ENCODE measurements at regions not wholly inside any gene's neighbourhood (a gene's known extent, or its start where the extent isn't known, plus 50 kb on each side); places are given as distances from the start of the nearest gene placed in this dataset.

GRCh38 chr19:29303069-29303718 is 90.2 kb upstream of the UQCRFS1 start:
- H3K18ac ChIP-seq (ENCODE audit: low read length) = no peak overlapping the region

DNA sequence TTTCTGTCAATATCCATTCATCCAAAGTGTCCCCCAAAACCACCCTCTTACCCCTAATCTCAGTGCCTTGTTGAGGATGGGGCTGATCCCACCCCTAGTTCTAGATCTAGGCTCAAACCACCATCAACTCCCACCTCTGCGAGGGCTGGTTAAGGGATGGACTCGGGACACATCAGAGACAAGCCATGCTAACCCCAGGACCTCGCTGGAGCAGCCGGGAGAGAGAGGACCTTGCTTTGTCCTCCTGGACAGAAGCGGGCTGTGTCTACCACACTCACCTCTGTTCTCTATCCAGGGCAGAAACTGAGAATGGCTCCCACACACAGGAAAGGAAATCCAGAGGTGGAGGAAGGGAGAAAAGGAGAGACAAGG is 90.8 kb upstream of the UQCRFS1 start:
- Histone ChIP-seq H3K79me1 (ENCODE audit: low read depth, low read length) (no peaks in the 10 kb centered on the region), H2BK120ac (ENCODE audit: low read depth, low read length) (no peak overlapping the region), H3K27me3 (ENCODE audit: control insufficient read depth in 3 of 3, insufficient read depth in 3 of 3, low read depth in 1 of 3, low read length in 3 of 3) (peaks cover 0 to 4% (median 3%) of the 10 kb centered on the region in 3 experiments), H3K4me2 (ENCODE audit: insufficient read depth, low read length, poor library complexity, severe bottlenecking) (no peak overlapping the region), H2BK15ac (ENCODE audit: low read length) (no peak overlapping the region), H2BK5ac (ENCODE audit: low read length) (no peak overlapping the region), H3K4me3 (ENCODE audit: low read length in 2 of 2) (no peak overlapping the region), H3K14ac (ENCODE audit: low read length) (no peak overlapping the region), H2AK5ac (ENCODE audit: low read depth, low read length) (no peak overlapping the region), H4K91ac (ENCODE audit: low read depth, low read length, poor library complexity) (no peak overlapping the region), H3K4ac (ENCODE audit: low read length) (no peak overlapping the region), H3K9me3 (replicated peaks in 1 of 2; ENCODE audit: control insufficient read depth in 2 of 2, insufficient read depth in 1 of 2, low read depth in 1 of 2, low read length in 2 of 2) (no peaks in the 10 kb centered on the region), H3K27ac (replicated peaks; ENCODE audit: low read length) (no peak overlapping the region), H3K23ac (ENCODE audit: low read depth, low read length, poor library complexity) (peak overlapping the region; percentile 18), H4K8ac (ENCODE audit: low read depth, low read length) (no peak overlapping the region), H2AFZ (ENCODE audit: low read length) (no peak overlapping the region), H3K18ac (ENCODE audit: low read length) (no peak overlapping the region), H3K36me3 (replicated peaks in 1 of 2; ENCODE audit: control insufficient read depth in 2 of 2, insufficient read depth in 2 of 2, low read length in 2 of 2) (no peaks in the 10 kb centered on the region), H2BK12ac (ENCODE audit: low read length) (no peak overlapping the region), H3K4me1 (ENCODE audit: control insufficient read depth in 2 of 2, insufficient read depth in 1 of 2, low read depth in 1 of 2, low read length in 2 of 2) (no peaks in the 10 kb centered on the region), H3K9ac (ENCODE audit: low read depth, low read length, poor library complexity) (no peak overlapping the region)
- DNase-seq (ENCODE audit: low spot score) = no peak
- no CpG with 5 or more reads among the region's 5 CpGs for WGBS, 2 donors (ENCODE audit: extremely low coverage in 2 of 2, insufficient read length in 2 of 2, insufficient replicate concordance in 1 of 2)

More at GRCh38 chr19:29303069-29303718, 90.2 kb upstream of the UQCRFS1 start:
- Histone ChIP-seq H3K79me1 (ENCODE audit: low read depth, low read length) (no peaks in the 10 kb centered on the region), H2BK15ac (ENCODE audit: low read length) (no peak overlapping the region), H2BK5ac (ENCODE audit: low read length) (no peak overlapping the region), H3K23ac (ENCODE audit: low read depth, low read length, poor library complexity) (peak overlapping the region; percentile 18), H4K91ac (ENCODE audit: low read depth, low read length, poor library complexity) (no peak overlapping the region), H3K27ac (replicated peaks; ENCODE audit: low read length) (no peak overlapping the region), H2BK12ac (ENCODE audit: low read length) (no peak overlapping the region), H2AK5ac (ENCODE audit: low read depth, low read length) (no peak overlapping the region), H3K9me3 (replicated peaks in 1 of 2; ENCODE audit: control insufficient read depth in 2 of 2, insufficient read depth in 1 of 2, low read depth in 1 of 2, low read length in 2 of 2) (no peaks in the 10 kb centered on the region), H2AFZ (ENCODE audit: low read length) (no peak overlapping the region), H3K4me1 (ENCODE audit: control insufficient read depth in 2 of 2, insufficient read depth in 1 of 2, low read depth in 1 of 2, low read length in 2 of 2) (no peaks in the 10 kb centered on the region), H3K14ac (ENCODE audit: low read length) (no peak overlapping the region), H3K9ac (ENCODE audit: low read depth, low read length, poor library complexity) (no peak overlapping the region), H3K36me3 (replicated peaks in 1 of 2; ENCODE audit: control insufficient read depth in 2 of 2, insufficient read depth in 2 of 2, low read length in 2 of 2) (no peaks in the 10 kb centered on the region), H3K4me2 (ENCODE audit: insufficient read depth, low read length, poor library complexity, severe bottlenecking) (no peak overlapping the region), H3K27me3 (ENCODE audit: control insufficient read depth in 3 of 3, insufficient read depth in 3 of 3, low read depth in 1 of 3, low read length in 3 of 3) (peaks cover 0 to 2% (median 0%) of the 10 kb centered on the region in 3 experiments), H2BK120ac (ENCODE audit: low read depth, low read length) (no peak overlapping the region), H4K8ac (ENCODE audit: low read depth, low read length) (no peak overlapping the region), H3K4me3 (ENCODE audit: low read length in 2 of 2) (no peak overlapping the region), H3K4ac (ENCODE audit: low read length) (no peak overlapping the region)
- DNase-seq (ENCODE audit: low spot score) = no peak
- WGBS, 2 donors (ENCODE audit: extremely low coverage in 2 of 2, insufficient read length in 2 of 2, insufficient replicate concordance in 1 of 2) = no CpG with 5 or more reads among the region's 11 CpGs

DNA sequence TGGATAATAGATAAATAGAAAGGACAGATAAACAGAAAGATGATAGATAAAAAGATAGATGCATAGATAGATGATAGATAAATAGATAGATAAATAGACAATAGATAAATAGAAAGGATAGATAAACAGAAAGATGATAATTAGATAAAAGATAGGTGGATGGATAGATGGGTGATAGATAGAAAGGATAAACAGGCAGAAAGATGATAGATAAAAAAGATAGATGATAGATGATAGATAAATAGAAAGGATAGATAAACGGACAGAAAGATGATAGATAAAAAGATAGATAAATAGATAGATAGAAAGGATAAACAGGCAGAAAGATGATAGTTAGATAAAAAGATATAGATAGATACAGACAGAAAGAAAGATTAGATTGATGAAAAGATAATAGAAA is 92.3 kb upstream of the UQCRFS1 start:
- H3K9ac ChIP-seq (ENCODE audit: low read depth, low read length, poor library complexity) = no peak overlapping the region
- H3K36me3 ChIP-seq (replicated peaks in 1 of 2; ENCODE audit: control insufficient read depth in 2 of 2, insufficient read depth in 2 of 2, low read length in 2 of 2) = no peaks in the 10 kb centered on the region
- H2BK120ac ChIP-seq (ENCODE audit: low read depth, low read length) = no peak overlapping the region
- H3K4me2 ChIP-seq (ENCODE audit: insufficient read depth, low read length, poor library complexity, severe bottlenecking) = no peak overlapping the region
- H3K79me1 ChIP-seq (ENCODE audit: low read depth, low read length) = no peaks in the 10 kb centered on the region
- H2BK15ac ChIP-seq (ENCODE audit: low read length) = no peak overlapping the region
- no peak overlapping the region for H4K91ac ChIP-seq (ENCODE audit: low read depth, low read length, poor library complexity)
- no peak overlapping the region for H3K18ac ChIP-seq (ENCODE audit: low read length)
- no peak overlapping the region for H3K23ac ChIP-seq (ENCODE audit: low read depth, low read length, poor library complexity)
- no peak for DNase-seq (ENCODE audit: low spot score)
- H2BK12ac ChIP-seq (ENCODE audit: low read length) = no peak overlapping the region
- H3K4me1 ChIP-seq (ENCODE audit: control insufficient read depth in 2 of 2, insufficient read depth in 1 of 2, low read depth in 1 of 2, low read length in 2 of 2) = peaks cover 0 to 3% of the 10 kb centered on the region in 2 donors
- H4K8ac ChIP-seq (ENCODE audit: low read depth, low read length) = no peak overlapping the region
- H2BK5ac ChIP-seq (ENCODE audit: low read length) = no peak overlapping the region
- H2AK5ac ChIP-seq (ENCODE audit: low read depth, low read length) = no peak overlapping the region
- 100% methylated on average over 1 of the region's 1 CpG for WGBS, 2 donors (ENCODE audit: extremely low coverage in 2 of 2, insufficient read length in 2 of 2, insufficient replicate concordance in 1 of 2)
- no peak overlapping the region for H3K4ac ChIP-seq (ENCODE audit: low read length)
- H2AFZ ChIP-seq (ENCODE audit: low read length) = no peak overlapping the region
- no peak overlapping the region for H3K27ac ChIP-seq (replicated peaks; ENCODE audit: low read length)
- H3K27me3 ChIP-seq (ENCODE audit: control insufficient read depth in 3 of 3, insufficient read depth in 3 of 3, low read depth in 1 of 3, low read length in 3 of 3) = peaks cover 0 to 19% (median 8%) of the 10 kb centered on the region in 3 experiments
- H3K9me3 ChIP-seq (replicated peaks in 1 of 2; ENCODE audit: control insufficient read depth in 2 of 2, insufficient read depth in 1 of 2, low read depth in 1 of 2, low read length in 2 of 2) = no peaks in the 10 kb centered on the region
- H3K4me3 ChIP-seq (ENCODE audit: low read length in 2 of 2) = no peak overlapping the region
- no peak overlapping the region for H3K14ac ChIP-seq (ENCODE audit: low read length)

DNA sequence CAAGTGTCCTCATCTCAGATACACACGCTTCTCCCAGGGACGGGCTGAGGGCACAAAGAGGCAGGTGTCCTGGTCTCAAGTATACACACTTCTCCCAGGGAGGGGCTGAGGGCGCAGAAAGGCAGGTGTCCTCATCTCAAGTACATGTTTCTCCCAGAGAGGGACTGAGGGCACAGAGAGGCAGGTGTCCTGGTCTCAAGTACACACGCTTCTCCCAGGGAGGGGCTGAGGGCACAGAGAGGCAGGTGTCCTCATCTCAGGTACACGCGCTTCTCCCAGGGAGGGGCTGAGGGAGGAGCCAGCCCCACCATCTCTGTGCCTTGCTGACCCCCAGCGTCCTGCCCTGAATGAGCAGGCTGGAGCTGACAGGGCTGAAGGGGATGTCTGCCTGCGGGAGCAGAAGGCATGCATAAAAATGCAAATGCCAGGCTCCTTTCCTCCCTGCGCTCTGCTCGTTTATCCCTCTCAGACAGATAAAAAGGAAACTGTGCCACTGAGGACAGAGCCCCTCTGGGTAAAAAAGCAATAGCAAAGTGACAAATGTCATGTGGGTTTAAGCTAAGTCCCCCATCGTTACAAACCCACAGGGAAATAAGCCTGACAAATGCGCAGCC is 96.1 kb upstream of the UQCRFS1 start:
- Histone ChIP-seq H4K91ac (ENCODE audit: low read depth, low read length, poor library complexity) (no peak overlapping the region), H3K9me3 (replicated peaks in 1 of 2; ENCODE audit: control insufficient read depth in 2 of 2, insufficient read depth in 1 of 2, low read depth in 1 of 2, low read length in 2 of 2) (no peaks in the 10 kb centered on the region), H3K4ac (ENCODE audit: low read length) (no peak overlapping the region), H3K27me3 (ENCODE audit: control insufficient read depth in 3 of 3, insufficient read depth in 3 of 3, low read depth in 1 of 3, low read length in 3 of 3) (peaks cover 0 to 51% (median 8%) of the 10 kb centered on the region in 3 experiments), H2AFZ (ENCODE audit: low read length) (no peak overlapping the region), H3K9ac (ENCODE audit: low read depth, low read length, poor library complexity) (no peak overlapping the region), H2BK12ac (ENCODE audit: low read length) (no peak overlapping the region), H3K23ac (ENCODE audit: low read depth, low read length, poor library complexity) (no peak overlapping the region), H2AK5ac (ENCODE audit: low read depth, low read length) (no peak overlapping the region), H3K4me1 (ENCODE audit: control insufficient read depth in 2 of 2, insufficient read depth in 1 of 2, low read depth in 1 of 2, low read length in 2 of 2) (peaks cover 0 to 11% of the 10 kb centered on the region in 2 donors), H3K36me3 (replicated peaks in 1 of 2; ENCODE audit: control insufficient read depth in 2 of 2, insufficient read depth in 2 of 2, low read length in 2 of 2) (no peaks in the 10 kb centered on the region), H3K27ac (replicated peaks; ENCODE audit: low read length) (no peak overlapping the region), H2BK120ac (ENCODE audit: low read depth, low read length) (no peak overlapping the region), H3K79me1 (ENCODE audit: low read depth, low read length) (no peaks in the 10 kb centered on the region), H3K4me2 (ENCODE audit: insufficient read depth, low read length, poor library complexity, severe bottlenecking) (peak overlapping the region; percentile 2), H3K14ac (ENCODE audit: low read length) (no peak overlapping the region), H2BK15ac (ENCODE audit: low read length) (no peak overlapping the region), H3K18ac (ENCODE audit: low read length) (peak overlapping the region; percentile 60), H3K4me3 (ENCODE audit: low read length in 2 of 2) (no peak overlapping the region), H4K8ac (ENCODE audit: low read depth, low read length) (no peak overlapping the region), H2BK5ac (ENCODE audit: low read length) (no peak overlapping the region)
- WGBS, 2 donors (ENCODE audit: extremely low coverage in 2 of 2, insufficient read length in 2 of 2, insufficient replicate concordance in 1 of 2) = no CpG with 5 or more reads among the region's 12 CpGs
- no peak for DNase-seq (ENCODE audit: low spot score)

Data from neuronal stem cell (in vitro differentiated cells).